Gastrocnemius medialis (tissue), 4 donors: ENCODE measurements at regions not wholly inside any gene's neighbourhood (a gene's known extent, or its start where the extent isn't known, plus 50 kb on each side); places are given as distances from the start of the nearest gene placed in this dataset.

ENCODE experiments used
- ATAC-seq, 2 donors: fragments of 150-250 bp; one replicate each; pipeline ENCODE4 v1.9.1; 2016
- DNase-seq, 2 donors: peaks; one replicate each; pipeline ENCODE4 v3.0.0-alpha.2; 2019
- H3K27ac ChIP-seq, 4 donors: fragments of 200-600 bp; sonication (generic); 1 replicate in 1 of 4; 2 replicates in 3 of 4; pipeline ENCODE4 v1.5.1; 2016 to 2018; ENCODE audit warnings: mild to moderate bottlenecking in 2 of 4, moderate library complexity in 1 of 4
- H3K27me3 ChIP-seq, 3 donors: fragments of 200-600 bp; sonication (generic) in 2 of 3; 1 replicate in 1 of 3; 2 replicates in 2 of 3; pipeline versions ENCODE4 v1.5.1 to v1.6.0; 2016 to 2019; ENCODE audit warnings: mild to moderate bottlenecking in 1 of 3, moderate library complexity in 1 of 3
- H3K36me3 ChIP-seq, 2 donors: fragments of 200-600 bp; sonication (generic) in 1 of 2; one replicate each; pipeline ENCODE4 v1.5.1; 2017 to 2018
- H3K4me1 ChIP-seq, 2 donors: fragments of 200-600 bp; sonication (generic) in 1 of 2; one replicate each; pipeline ENCODE4 v1.5.1; 2016 to 2017; ENCODE audit warnings: mild to moderate bottlenecking in 2 of 2
- H3K4me3 ChIP-seq, 4 donors: fragments of 200-600 bp; sonication (generic) in 3 of 4; 1 replicate in 1 of 4; 2 replicates in 3 of 4; pipeline ENCODE4 v1.5.1; 2016 to 2019; ENCODE audit warnings: mild to moderate bottlenecking in 2 of 4
- H3K9me3 ChIP-seq, 3 donors: fragments of 200-600 bp; sonication (generic) in 2 of 3; 1 replicate in 1 of 3; 2 replicates in 2 of 3; pipeline ENCODE4 v1.5.1; 2016 to 2019
- CTCF ChIP-seq, 5 experiments: fragments of 450-650 bp in 3 of 5; fragments of 200-600 bp in 2 of 5; sonication (generic) in 2 of 5; IDR thresholded peaks in 4 of 5; conservative IDR thresholded peaks in 1 of 5; 1 replicate in 4 of 5; 2 replicates in 1 of 5; pipeline ENCODE4 v1.5.1; 2016 to 2019; ENCODE audit warnings: antibody characterized with exemption in 5 of 5, mild to moderate bottlenecking in 3 of 5, moderate library complexity in 3 of 5
- POLR2A ChIP-seq, 2 donors: fragments of 450-650 bp; IDR thresholded peaks; one replicate each; pipeline ENCODE4 v1.6.1; 2017; ENCODE audit warnings: antibody characterized with exemption in 2 of 2, mild to moderate bottlenecking in 2 of 2, moderate library complexity in 2 of 2
- in situ Hi-C, 4 donors: fragments of 200-750 bp; cut with MboI; loops; one replicate each; pipeline versions ENCODE4 v1.15.0 to v1.8.0; 2017; ENCODE audit warnings: low sequenced_read_pairs in 4 of 4
- intact Hi-C: fragments of 100-400 bp; cut with DNase I; formaldehyde crosslinking; loops from one replicate; pipeline ENCODE4 v1.15.1; 2023; ENCODE audit warnings: low total_unique reads

GRCh38 chr1:233782937-233783586, 121.4 kb upstream of the SLC35F3 start:
- intact Hi-C loops (no loop called here), in situ Hi-C loops (loop anchor here in 1 of 4 donors (25.0 kb wide), 1 partner anchor 346 kb away; no protein-coding TSS in a partner anchor)
- Histone ChIP-seq H3K4me1 (no peaks in the 10 kb centered on the region), H3K9me3 (no peaks in the 10 kb centered on the region), H3K36me3 (no peaks in the 10 kb centered on the region), H3K27ac (no peak overlapping the region), H3K4me3 (no peak overlapping the region), H3K27me3 (no peaks in the 10 kb centered on the region)
- TF ChIP-seq POLR2A (IDR thresholded peaks at IDR 0.05) (no peak), CTCF (IDR thresholded peaks at IDR 0.05 in 4 of 5, conservative IDR thresholded peaks at IDR 0.05 in 1 of 5) (no peak)
- DNase-seq: no peak
- ATAC-seq: no peak

GRCh38 chr1:233787599-233787998, 116.9 kb upstream of the SLC35F3 start:
- Histone ChIP-seq H3K27ac (no peak overlapping the region), H3K4me1 (no peaks in the 10 kb centered on the region), H3K27me3 (no peaks in the 10 kb centered on the region), H3K36me3 (no peaks in the 10 kb centered on the region), H3K9me3 (no peaks in the 10 kb centered on the region), H3K4me3 (no peak overlapping the region)
- DNase-seq: no peak
- no peak for TF ChIP-seq CTCF (IDR thresholded peaks at IDR 0.05 in 4 of 5, conservative IDR thresholded peaks at IDR 0.05 in 1 of 5)
- no peak for TF ChIP-seq POLR2A (IDR thresholded peaks at IDR 0.05)
- in situ Hi-C loops (loop anchor here in 1 of 4 donors (25.0 kb wide), 1 partner anchor 350 kb away; no protein-coding TSS in a partner anchor), intact Hi-C loops (no loop called here)
- ATAC-seq: no peak

- intact Hi-C loops: no loop called here
- Histone ChIP-seq H3K4me3 (no peak overlapping the region), H3K36me3 (no peaks in the 10 kb centered on the region), H3K27ac (no peak overlapping the region), H3K9me3 (no peaks in the 10 kb centered on the region), H3K4me1 (no peaks in the 10 kb centered on the region), H3K27me3 (no peaks in the 10 kb centered on the region)
- in situ Hi-C loops: loop anchor here in 1 of 4 donors (25.0 kb wide), 1 partner anchor 351 kb away; no protein-coding TSS in a partner anchor
- ATAC-seq: no peak
- no peak for DNase-seq
- TF ChIP-seq POLR2A (IDR thresholded peaks at IDR 0.05) (no peak), CTCF (IDR thresholded peaks at IDR 0.05 in 4 of 5, conservative IDR thresholded peaks at IDR 0.05 in 1 of 5) (no peak)
These were observed 115.8 kb upstream of the SLC35F3 start for GRCh38 chr1:233788687-233789086.

- H3K9me3 ChIP-seq: no peaks in the 10 kb centered on the region
- H3K36me3 ChIP-seq: no peaks in the 10 kb centered on the region
- ATAC-seq (no peak), DNase-seq (no peak)
- no peaks in the 10 kb centered on the region for H3K4me1 ChIP-seq
- intact Hi-C loops: no loop called here
- H3K4me3 ChIP-seq: no peak overlapping the region
- in situ Hi-C loops: loop anchor here in 1 of 4 donors (25.0 kb wide), 1 partner anchor 353 kb away; no protein-coding TSS in a partner anchor
- H3K27me3 ChIP-seq: no peaks in the 10 kb centered on the region
- H3K27ac ChIP-seq: no peak overlapping the region
- TF ChIP-seq POLR2A (IDR thresholded peaks at IDR 0.05): no peak
- TF ChIP-seq CTCF (IDR thresholded peaks at IDR 0.05 in 4 of 5, conservative IDR thresholded peaks at IDR 0.05 in 1 of 5): no peak
These were observed 114.4 kb upstream of the SLC35F3 start for GRCh38 chr1:233790121-233790520.
